Endodermal cell (in vitro differentiated cells): ENCODE measurements at regions not wholly inside any gene's neighbourhood (a gene's known extent, or its start where the extent isn't known, plus 50 kb on each side); places are given as distances from the start of the nearest gene placed in this dataset.

ENCODE experiments used
- DNase-seq: peaks from one replicate; pipeline ENCODE4 v3.0.0-alpha.2; 2017
- H3K27ac ChIP-seq: 2 replicates; pipeline ENCODE4 v1.5.1; 2013; ENCODE audit warnings: mild to moderate bottlenecking, low read depth, low read length, moderate library complexity
- H3K27me3 ChIP-seq: 2 replicates; pipeline ENCODE4 v1.6.1; 2013; ENCODE audit warnings: mild to moderate bottlenecking, low read length, moderate library complexity; ENCODE audit not compliant: insufficient read depth, control insufficient read depth, poor library complexity, severe bottlenecking
- H3K36me3 ChIP-seq: 2 replicates; pipeline ENCODE4 v1.7.0; 2013; ENCODE audit warnings: mild to moderate bottlenecking, low read length, moderate library complexity; ENCODE audit not compliant: control insufficient read depth, insufficient read depth
- H3K4me1 ChIP-seq: one replicate; pipeline ENCODE4 v1.7.0; 2013; ENCODE audit warnings: low read length; ENCODE audit not compliant: control insufficient read depth, insufficient read depth
- H3K4me3 ChIP-seq: 2 replicates; pipeline ENCODE4 v1.5.1; 2013; ENCODE audit warnings: mild to moderate bottlenecking, low read length, moderate library complexity
- H3K9ac ChIP-seq: 2 replicates; pipeline ENCODE4 v1.6.1; 2013; ENCODE audit warnings: mild to moderate bottlenecking, low read length, moderate library complexity; ENCODE audit not compliant: poor library complexity, severe bottlenecking; ENCODE audit errors: extremely low read depth
- H3K9me3 ChIP-seq: 2 replicates; pipeline ENCODE4 v1.6.1; 2013; ENCODE audit warnings: mild to moderate bottlenecking, low read length, moderate library complexity; ENCODE audit not compliant: control insufficient read depth
- H3K27ac Mint-ChIP-seq: 2 replicates; pipeline ENCODE4 v1.8.0; 2020; ENCODE audit warnings: mixed read lengths
- H3K27me3 Mint-ChIP-seq: 2 replicates; pipeline ENCODE4 v1.8.0; 2021; ENCODE audit warnings: mild to moderate bottlenecking, mixed read lengths; ENCODE audit not compliant: insufficient read depth
- H3K36me3 Mint-ChIP-seq: 2 replicates; pipeline ENCODE4 v1.8.0; 2020; ENCODE audit warnings: low read depth, mixed read lengths
- H3K4me1 Mint-ChIP-seq: 2 replicates; pipeline ENCODE4 v1.8.0; 2020; ENCODE audit warnings: mixed read lengths
- H3K4me3 Mint-ChIP-seq: 2 replicates; pipeline ENCODE4 v1.8.0; 2020; ENCODE audit warnings: mild to moderate bottlenecking, moderate library complexity, mixed read lengths
- H3K9me3 Mint-ChIP-seq: 2 replicates; pipeline ENCODE4 v1.8.0; 2020; ENCODE audit warnings: mild to moderate bottlenecking, mixed read lengths
- WGBS, 2 experiments: methylation state at CpG; one replicate each; pipeline versions ENCODE4 v1.1.5 to v1.1.7; 2013; ENCODE audit warnings: missing lambda C conversion rate in 2 of 2, mixed read lengths in 1 of 2; ENCODE audit not compliant: insufficient coverage in 1 of 2, insufficient read length in 1 of 2; 5-methylcytosine and 5-hydroxymethylcytosine counted together
- TF ChIP-seq, protein P1 (sequence below): fragments of 200-600 bp; sonication (generic); conservative IDR thresholded peaks from 2 replicates; pipeline ENCODE4 v1.5.0; 2021; ENCODE audit warnings: antibody characterized with exemption, mild to moderate bottlenecking

DNA sequence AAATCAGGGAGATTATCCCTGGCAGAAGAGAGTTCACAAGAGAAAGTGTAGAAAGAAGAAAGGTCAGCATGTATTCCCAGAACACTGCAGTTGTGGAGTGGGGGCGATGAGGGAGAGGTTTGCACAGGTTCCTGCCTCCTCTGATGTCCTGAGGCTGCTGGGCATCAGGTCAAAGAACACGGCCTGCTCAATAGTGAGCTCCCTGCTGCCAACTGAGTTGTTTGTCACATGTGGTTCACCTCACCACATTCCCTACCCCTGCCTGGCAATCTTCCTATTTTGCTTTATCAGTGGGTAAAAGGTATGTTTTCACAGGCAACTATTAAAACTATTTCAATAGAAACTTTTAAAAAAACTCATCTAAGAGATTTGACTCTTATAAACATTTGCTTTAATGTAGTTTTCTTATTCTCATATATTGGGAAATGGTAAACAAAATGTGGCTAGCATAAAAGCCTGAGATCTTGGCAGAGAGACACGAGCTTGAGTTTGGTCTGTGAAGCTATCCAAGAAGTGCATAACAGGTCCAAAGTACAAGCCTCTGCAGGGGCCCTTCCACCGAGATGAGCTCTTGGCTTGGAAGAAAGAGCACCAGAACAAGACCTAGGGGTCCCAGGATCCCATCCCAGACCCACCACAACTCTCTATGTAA is 123.9 kb upstream of the SRD5A2 start:
- Histone ChIP-seq H3K27me3 (no peaks in the 10 kb centered on the region), H3K4me3 (no peak overlapping the region), H3K9me3 (peaks cover 3% of the 10 kb centered on the region), H3K4me1 (no peaks in the 10 kb centered on the region), H3K27ac (no peak overlapping the region), H3K9ac (no peak overlapping the region), H3K36me3 (no peaks in the 10 kb centered on the region)
- Mint-ChIP-seq H3K36me3 (no peaks in the 10 kb centered on the region), H3K9me3 (peaks cover 12% of the 10 kb centered on the region), H3K27ac (no peak overlapping the region), H3K4me1 (no peaks in the 10 kb centered on the region), H3K27me3 (peaks cover 18% of the 10 kb centered on the region), H3K4me3 (no peak overlapping the region)
- TF ChIP-seq, protein P1, sequence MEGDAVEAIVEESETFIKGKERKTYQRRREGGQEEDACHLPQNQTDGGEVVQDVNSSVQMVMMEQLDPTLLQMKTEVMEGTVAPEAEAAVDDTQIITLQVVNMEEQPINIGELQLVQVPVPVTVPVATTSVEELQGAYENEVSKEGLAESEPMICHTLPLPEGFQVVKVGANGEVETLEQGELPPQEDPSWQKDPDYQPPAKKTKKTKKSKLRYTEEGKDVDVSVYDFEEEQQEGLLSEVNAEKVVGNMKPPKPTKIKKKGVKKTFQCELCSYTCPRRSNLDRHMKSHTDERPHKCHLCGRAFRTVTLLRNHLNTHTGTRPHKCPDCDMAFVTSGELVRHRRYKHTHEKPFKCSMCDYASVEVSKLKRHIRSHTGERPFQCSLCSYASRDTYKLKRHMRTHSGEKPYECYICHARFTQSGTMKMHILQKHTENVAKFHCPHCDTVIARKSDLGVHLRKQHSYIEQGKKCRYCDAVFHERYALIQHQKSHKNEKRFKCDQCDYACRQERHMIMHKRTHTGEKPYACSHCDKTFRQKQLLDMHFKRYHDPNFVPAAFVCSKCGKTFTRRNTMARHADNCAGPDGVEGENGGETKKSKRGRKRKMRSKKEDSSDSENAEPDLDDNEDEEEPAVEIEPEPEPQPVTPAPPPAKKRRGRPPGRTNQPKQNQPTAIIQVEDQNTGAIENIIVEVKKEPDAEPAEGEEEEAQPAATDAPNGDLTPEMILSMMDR: no peak
- 74 to 94% methylated on average over 2 to 4 of the region's 4 CpGs for WGBS, 2 experiments
- DNase-seq: no peak

DNA sequence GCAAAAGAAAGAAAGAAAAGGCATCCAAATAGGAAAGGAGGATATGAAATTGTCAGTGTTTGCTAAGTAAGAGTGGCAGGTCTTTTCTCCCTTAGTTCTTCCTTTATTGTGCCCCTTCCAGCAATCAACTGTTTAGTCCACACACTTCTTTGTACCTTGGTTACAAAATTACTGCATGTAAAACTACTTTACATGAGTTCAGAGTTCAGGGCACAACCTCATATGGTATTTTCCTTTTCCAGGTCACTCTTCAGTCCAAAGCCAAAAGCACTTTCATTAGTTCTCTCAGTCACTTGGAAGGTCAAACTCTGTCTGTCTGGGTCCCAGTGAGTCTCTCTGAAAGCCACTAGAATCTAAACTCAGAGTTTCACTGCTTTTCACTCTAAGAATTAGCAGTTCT is 122.5 kb upstream of the SRD5A2 start:
- Mint-ChIP-seq H3K4me3 (no peak overlapping the region), H3K27ac (no peak overlapping the region), H3K4me1 (no peaks in the 10 kb centered on the region), H3K27me3 (peaks cover 21% of the 10 kb centered on the region), H3K9me3 (peaks cover 24% of the 10 kb centered on the region), H3K36me3 (no peaks in the 10 kb centered on the region)
- H3K27me3 ChIP-seq: no peaks in the 10 kb centered on the region
- TF ChIP-seq, protein P1: no peak
- no peaks in the 10 kb centered on the region for H3K4me1 ChIP-seq
- H3K36me3 ChIP-seq: no peaks in the 10 kb centered on the region
- H3K9me3 ChIP-seq: peaks cover 13% of the 10 kb centered on the region
- H3K9ac ChIP-seq: no peak overlapping the region
- DNase-seq: no peak
- no peak overlapping the region for H3K27ac ChIP-seq
- H3K4me3 ChIP-seq: no peak overlapping the region

GRCh38 chr2:31698722-31699121 is 118.0 kb upstream of the SRD5A2 start:
- no peaks in the 10 kb centered on the region for H3K36me3 Mint-ChIP-seq
- no peak overlapping the region for H3K27ac Mint-ChIP-seq
- Histone ChIP-seq H3K9ac (no peak overlapping the region), H3K27ac (no peak overlapping the region), H3K4me3 (no peak overlapping the region), H3K36me3 (no peaks in the 10 kb centered on the region), H3K27me3 (no peaks in the 10 kb centered on the region), H3K9me3 (peaks cover 51% of the 10 kb centered on the region), H3K4me1 (no peaks in the 10 kb centered on the region)
- H3K4me3 Mint-ChIP-seq: no peak overlapping the region
- peaks cover 64% of the 10 kb centered on the region for H3K9me3 Mint-ChIP-seq
- no peak for DNase-seq
- H3K4me1 Mint-ChIP-seq: no peaks in the 10 kb centered on the region
- peaks cover 14% of the 10 kb centered on the region for H3K27me3 Mint-ChIP-seq
- WGBS, 2 experiments: 60 to 89% methylated on average over 1 of the region's 1 CpG
- TF ChIP-seq, protein P1: no peak
